ENCODE measurements at regions not wholly inside any gene's neighbourhood (a gene's known extent, or its start where the extent isn't known, plus 50 kb on each side); places are given as distances from the start of the nearest gene placed in this dataset.
A peak's percentile ranks its signal among the peaks of the same experiment; 100 is the strongest.

DNA sequence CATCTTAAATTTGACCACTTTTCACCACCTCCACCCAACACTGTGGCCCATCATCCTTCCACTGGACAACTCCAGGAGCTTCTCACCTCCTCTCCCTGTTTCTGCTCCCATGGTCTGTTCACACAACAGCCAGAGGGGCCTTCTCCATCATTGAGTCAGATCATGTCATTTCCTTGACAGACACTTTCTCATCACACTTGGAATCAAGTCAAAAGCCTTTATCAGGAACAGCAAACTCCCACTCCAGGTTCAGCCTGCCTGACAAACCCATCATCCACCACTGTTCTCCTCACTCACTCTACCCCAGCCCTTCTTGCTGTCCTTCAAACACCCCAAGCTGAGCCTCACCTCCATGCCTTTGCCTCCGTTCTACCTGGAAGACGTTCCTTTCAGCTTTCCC is 78.4 kb upstream of the ADRA1B start:
- no peaks in the 10 kb centered on the region for H3K36me3 ChIP-seq
- peaks cover 9 to 15% (median 11%) of the 10 kb centered on the region in 11 experiments; a peak in 18 of 22 replicates for H3K9me3 ChIP-seq (replicated peaks in 1 of 11)
- TF ChIP-seq Cebpa-rat (IDR thresholded peaks at IDR 0.05) = no peak
- peaks cover 8 to 10% (median 10%) of the 10 kb centered on the region in 10 experiments for H3K4me1 ChIP-seq
- H3K4me2 ChIP-seq = no peak overlapping the region
- no peak overlapping the region for H3K9ac ChIP-seq
- H3K27me3 ChIP-seq = no peaks in the 10 kb centered on the region
- H3K27ac ChIP-seq = no peak overlapping the region
- no peak overlapping the region for H3K4me3 ChIP-seq
- H4K20me1 ChIP-seq = no peaks in the 10 kb centered on the region

- peaks cover 9 to 15% (median 11%) of the 10 kb centered on the region in 11 experiments; a peak in 18 of 22 replicates for H3K9me3 ChIP-seq (replicated peaks in 1 of 11)
- peaks cover 7 to 8% (median 8%) of the 10 kb centered on the region in 10 experiments for H3K4me1 ChIP-seq
- H3K4me2 ChIP-seq = no peak overlapping the region
- no peak overlapping the region for H3K27ac ChIP-seq
- H3K36me3 ChIP-seq = no peaks in the 10 kb centered on the region
- no peaks in the 10 kb centered on the region for H3K27me3 ChIP-seq
- H3K4me3 ChIP-seq = no peak overlapping the region
- no peaks in the 10 kb centered on the region for H4K20me1 ChIP-seq
- no peak overlapping the region for H3K9ac ChIP-seq
- TF ChIP-seq Cebpa-rat (IDR thresholded peaks at IDR 0.05) = no peak
Observed at GRCh38 chr5:159838551-159839222, 77.6 kb upstream of the ADRA1B start.

GRCh38 chr5:159844267-159845121 is 71.8 kb upstream of the ADRA1B start:
- no peaks in the 10 kb centered on the region for H3K27me3 ChIP-seq
- H3K4me3 ChIP-seq = no peak overlapping the region
- H3K4me2 ChIP-seq = no peak overlapping the region
- no peak overlapping the region for H3K27ac ChIP-seq
- no peak overlapping the region for H3K9ac ChIP-seq
- no peaks in the 10 kb centered on the region for H3K36me3 ChIP-seq
- H3K9me3 ChIP-seq (replicated peaks in 1 of 11) = no peaks in the 10 kb centered on the region
- H3K4me1 ChIP-seq = no peaks in the 10 kb centered on the region
- H4K20me1 ChIP-seq = no peaks in the 10 kb centered on the region
- TF ChIP-seq Cebpa-rat (IDR thresholded peaks at IDR 0.05) = no peak

- Histone ChIP-seq H3K27me3 (no peaks in the 10 kb centered on the region), H3K4me3 (no peak overlapping the region), H3K27ac (no peak overlapping the region), H3K9me3 (replicated peaks in 1 of 11) (0 out of 22 replicates have a peak, but pooled peaks cover 0 to 4% (median 0%) of the 10 kb centered on the region in 11 experiments), H3K36me3 (no peaks in the 10 kb centered on the region), H3K9ac (no peak overlapping the region), H4K20me1 (no peaks in the 10 kb centered on the region), H3K4me2 (peak overlapping the region in 4 of 11 experiments; percentile 18 to 52 (median 40); a peak in 5 of 22 replicates), H3K4me1 (peaks cover 0 to 10% (median 9%) of the 10 kb centered on the region in 10 experiments; a peak in 11 of 20 replicates)
- TF ChIP-seq Cebpa-rat (IDR thresholded peaks at IDR 0.05) = no peak
Observed at GRCh38 chr5:159849437-159850083, 66.7 kb upstream of the ADRA1B start.

DNA sequence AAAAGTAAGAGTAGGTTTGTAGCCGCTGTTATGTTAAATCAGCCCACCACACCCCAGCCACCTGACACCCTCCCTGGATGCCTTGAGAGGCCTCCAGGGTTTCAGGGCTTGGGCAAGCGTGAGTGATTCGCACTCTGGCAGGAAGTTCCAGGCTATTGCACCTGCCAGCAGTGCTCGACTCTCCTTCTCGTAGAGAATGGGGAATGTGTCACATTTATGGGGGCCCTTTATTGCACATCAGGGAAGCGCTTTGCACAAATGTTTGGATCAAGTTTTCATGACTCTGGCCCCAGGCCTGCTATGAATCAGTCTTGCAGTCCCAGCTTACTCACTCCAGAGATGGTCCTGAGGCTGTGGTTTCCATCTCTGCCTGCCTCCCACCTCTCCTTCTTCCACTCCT is 66.1 kb upstream of the ADRA1B start:
- peak overlapping the region in 7 of 11 experiments; percentile 13 to 52 (median 42); a peak in 13 of 22 replicates for H3K4me2 ChIP-seq
- no peak for TF ChIP-seq Cebpa-rat (IDR thresholded peaks at IDR 0.05)

GRCh38 chr5:159851053-159851452 is 65.2 kb upstream of the ADRA1B start:
- peaks cover 0 to 10% (median 9%) of the 10 kb centered on the region in 10 experiments; a peak in 11 of 20 replicates for H3K4me1 ChIP-seq
- no peak overlapping the region for H3K4me3 ChIP-seq
- no peaks in the 10 kb centered on the region for H4K20me1 ChIP-seq
- H3K9me3 ChIP-seq (replicated peaks in 1 of 11) = 0 out of 22 replicates have a peak, but pooled peaks cover 0 to 4% (median 0%) of the 10 kb centered on the region in 11 experiments
- no peaks in the 10 kb centered on the region for H3K27me3 ChIP-seq
- H3K4me2 ChIP-seq = no peak overlapping the region
- no peak overlapping the region for H3K27ac ChIP-seq
- no peaks in the 10 kb centered on the region for H3K36me3 ChIP-seq
- H3K9ac ChIP-seq = no peak overlapping the region
- TF ChIP-seq Cebpa-rat (IDR thresholded peaks at IDR 0.05) = no peak

More for the DNA sequence above, 66.1 kb upstream of the ADRA1B start:
- Histone ChIP-seq H3K9me3 (replicated peaks in 1 of 11) (0 out of 22 replicates have a peak, but pooled peaks cover 0 to 4% (median 0%) of the 10 kb centered on the region in 11 experiments), H3K9ac (no peak overlapping the region), H3K36me3 (no peaks in the 10 kb centered on the region), H3K4me1 (peaks cover 0 to 10% (median 9%) of the 10 kb centered on the region in 10 experiments; a peak in 11 of 20 replicates), H3K4me3 (no peak overlapping the region), H3K27ac (no peak overlapping the region), H3K27me3 (no peaks in the 10 kb centered on the region), H4K20me1 (no peaks in the 10 kb centered on the region)

GRCh38 chr5:159854916-159855315 is 61.4 kb upstream of the ADRA1B start:
- no peak overlapping the region for H3K4me2 ChIP-seq
- no peaks in the 10 kb centered on the region for H3K36me3 ChIP-seq

DNA sequence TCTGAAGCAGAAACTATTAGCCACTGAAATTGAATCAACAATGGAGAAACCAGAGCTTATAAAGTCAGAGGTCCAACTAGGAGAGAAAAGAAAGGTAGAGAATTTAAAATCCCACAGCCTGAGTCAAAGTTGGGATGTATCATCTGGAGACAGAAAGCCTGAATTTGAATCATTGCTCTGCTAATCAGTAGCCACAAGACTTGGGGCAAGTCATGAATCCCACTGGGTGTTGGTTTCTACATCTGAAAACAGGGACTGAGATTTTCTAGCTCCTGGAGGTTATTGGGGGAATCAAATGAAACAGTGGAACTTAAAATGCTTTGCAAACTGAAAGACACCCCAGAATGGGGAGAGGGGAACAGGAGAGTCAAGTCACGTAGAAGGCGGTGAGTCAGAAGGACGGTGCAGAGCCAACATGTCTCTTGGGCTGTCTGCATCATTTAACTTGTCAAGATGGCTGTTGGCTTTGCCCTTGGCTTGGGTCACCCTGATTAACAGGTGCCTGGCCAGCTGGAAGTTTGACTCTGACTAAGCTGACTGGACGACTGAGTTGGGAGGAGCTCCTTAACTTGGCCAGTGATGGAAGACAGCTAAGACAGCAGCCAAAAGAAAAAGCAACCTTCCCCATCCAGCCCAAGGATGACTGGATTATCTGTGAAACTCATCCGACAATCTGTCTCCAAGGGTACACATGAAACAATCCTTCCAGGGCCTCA is 60.6 kb upstream of the ADRA1B start:
- TF ChIP-seq Cebpa-rat (IDR thresholded peaks at IDR 0.05) = no peak
- no peaks in the 10 kb centered on the region for H4K20me1 ChIP-seq
- H3K4me3 ChIP-seq = no peak overlapping the region
- H3K27ac ChIP-seq = no peak overlapping the region
- H3K27me3 ChIP-seq = no peaks in the 10 kb centered on the region
- no peaks in the 10 kb centered on the region for H3K36me3 ChIP-seq
- H3K4me2 ChIP-seq = no peak overlapping the region
- H3K9ac ChIP-seq = no peak overlapping the region
- H3K9me3 ChIP-seq (replicated peaks in 1 of 11) = 0 out of 22 replicates have a peak, but pooled peaks cover 0 to 4% (median 0%) of the 10 kb centered on the region in 11 experiments
- peaks cover 0 to under 1% (median 0%) of the 10 kb centered on the region in 10 experiments; a peak in 2 of 20 replicates for H3K4me1 ChIP-seq

More at GRCh38 chr5:159854916-159855315, 61.4 kb upstream of the ADRA1B start:
- Histone ChIP-seq H3K9me3 (replicated peaks in 1 of 11) (0 out of 22 replicates have a peak, but pooled peaks cover 0 to 4% (median 0%) of the 10 kb centered on the region in 11 experiments), H3K4me1 (peaks cover 0 to 8% (median 7%) of the 10 kb centered on the region in 10 experiments; a peak in 11 of 20 replicates), H3K27ac (no peak overlapping the region), H3K4me3 (no peak overlapping the region), H3K27me3 (no peaks in the 10 kb centered on the region), H3K9ac (no peak overlapping the region), H4K20me1 (no peaks in the 10 kb centered on the region)
- TF ChIP-seq Cebpa-rat (IDR thresholded peaks at IDR 0.05) = no peak
